GM21367 (cell line): ENCODE measurements at regions not wholly inside any gene's neighbourhood (a gene's known extent, or its start where the extent isn't known, plus 50 kb on each side); places are given as distances from the start of the nearest gene placed in this dataset.

Experiments
- ATAC-seq: cut with Tn5 transposase; IDR thresholded peaks from one replicate; pipeline ENCODE4 v1.9.1; 2021; ENCODE audit not compliant: unreplicated experiment

GRCh38 chr17:77467521-77467920, 326.8 kb downstream of the SEC14L1 start:
- ATAC-seq = no peak

- ATAC-seq = no peak
Measured at GRCh38 chr17:77468897-77469296, 328.1 kb downstream of the SEC14L1 start.

GRCh38 chr17:77470330-77470786, 329.6 kb downstream of the SEC14L1 start:
- no peak for ATAC-seq

- no peak for ATAC-seq
Measured at GRCh38 chr17:77470800-77471733, 330.3 kb downstream of the SEC14L1 start.

- ATAC-seq = no peak
Measured at GRCh38 chr17:77471984-77472461, 331.3 kb downstream of the SEC14L1 start.

- ATAC-seq = no peak
Measured at GRCh38 chr17:77472468-77473310, 331.9 kb downstream of the SEC14L1 start.

- no peak for ATAC-seq
Measured at GRCh38 chr17:77473615-77474226, 333.0 kb downstream of the SEC14L1 start.

- ATAC-seq = no peak
Measured at GRCh38 chr17:77474292-77474988, 333.7 kb downstream of the SEC14L1 start.

- ATAC-seq = no peak
Measured at GRCh38 chr17:77475016-77475976, 334.5 kb downstream of the SEC14L1 start.

- ATAC-seq = no peak
Measured at GRCh38 chr17:77476006-77476405, 335.2 kb downstream of the SEC14L1 start.

- ATAC-seq = no peak
Measured at GRCh38 chr17:77476498-77476897, 335.7 kb downstream of the SEC14L1 start.

- no peak for ATAC-seq
Measured at GRCh38 chr17:77476931-77477805, 336.4 kb downstream of the SEC14L1 start.

GRCh38 chr17:77478281-77478680, 337.5 kb downstream of the SEC14L1 start:
- ATAC-seq = no peak

GRCh38 chr17:77478899-77479298, 338.1 kb downstream of the SEC14L1 start:
- no peak for ATAC-seq

- ATAC-seq = no peak
Measured at GRCh38 chr17:77479372-77480198, 338.8 kb downstream of the SEC14L1 start.

GRCh38 chr17:77480199-77480508, 339.4 kb downstream of the SEC14L1 start:
- no peak for ATAC-seq

GRCh38 chr17:77480509-77481215, 339.9 kb downstream of the SEC14L1 start:
- no peak for ATAC-seq
